ENCODE measurements at regions not wholly inside any gene's neighbourhood (a gene's known extent, or its start where the extent isn't known, plus 50 kb on each side); places are given as distances from the start of the nearest gene placed in this dataset.

DNA sequence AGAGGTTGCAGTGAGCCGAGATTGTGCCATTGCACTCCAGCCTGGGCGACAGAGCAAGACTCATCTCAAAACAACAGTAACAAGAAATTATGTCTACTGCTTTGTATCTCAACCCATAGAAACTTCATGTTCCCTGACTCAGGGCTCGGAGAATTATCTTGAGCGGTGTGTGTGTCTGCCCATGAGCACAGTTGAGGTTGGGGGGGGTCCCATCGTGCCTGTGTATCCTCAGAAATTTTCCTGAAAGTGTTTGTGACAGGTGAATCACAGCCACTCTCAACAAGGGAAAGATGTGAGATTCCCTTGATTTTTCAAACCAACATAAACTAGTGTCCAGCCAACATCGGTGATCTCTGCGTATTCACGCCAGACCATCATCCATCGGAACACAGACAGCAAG lies 319.1 kb downstream of the ASMT start:
- Histone ChIP-seq H3K79me2 (ENCODE audit: insufficient read depth, low read length) (no peaks in the 10 kb centered on the region), H2AFZ (ENCODE audit: low read length) (no peak overlapping the region), H3K9ac (ENCODE audit: insufficient read depth, low read depth, low read length) (no peak overlapping the region), H3K36me3 (replicated peaks in 1 of 2; ENCODE audit: control insufficient read depth in 1 of 2, insufficient read depth in 2 of 2, low read length in 2 of 2) (no peaks in the 10 kb centered on the region), H3K4me1 (ENCODE audit: insufficient read depth, low read length) (no peaks in the 10 kb centered on the region), H3K4me3 (replicated peaks in 1 of 3; ENCODE audit: insufficient read depth in 1 of 3, low read depth in 2 of 3, low read length in 3 of 3) (no peak overlapping the region), H3K9me3 (ENCODE audit: low read length) (no peaks in the 10 kb centered on the region), H4K20me1 (ENCODE audit: insufficient read depth, low read length) (no peaks in the 10 kb centered on the region), H3K27me3 (ENCODE audit: control insufficient read depth in 1 of 2, insufficient read depth in 2 of 2, low read length in 2 of 2) (no peaks in the 10 kb centered on the region; a peak in 1 of 5 replicates), H3K4me2 (ENCODE audit: low read depth, low read length) (no peak overlapping the region), H3K27ac (ENCODE audit: extremely low read length, insufficient read depth, low read length) (no peak overlapping the region)
- ChIA-PET CTCF (ENCODE audit: low intra/inter-chr PET ratio, low total read pairs) (no interaction called here), POLR2A (no interaction called here)
- no peak for TF ChIP-seq NFE2 (CRISPR knock-in tag; IDR thresholded peaks at IDR 0.05)
- no peak for TF ChIP-seq ZNF296 (CRISPR knock-in tag; conservative IDR thresholded peaks at IDR 0.05)
- no peak for TF ChIP-seq NCOA2 (CRISPR knock-in tag; IDR thresholded peaks at IDR 0.05)
- no peak for TF ChIP-seq NR1H2 (CRISPR knock-in tag; IDR thresholded peaks at IDR 0.05; ENCODE audit: borderline replicate concordance, low read depth)
- TF ChIP-seq MAFK (conservative IDR thresholded peaks at IDR 0.05 in 1 of 2, IDR thresholded peaks at IDR 0.05 in 1 of 2; ENCODE audit: low read length in 2 of 2) = no peak
- TF ChIP-seq SMAD3 (CRISPR knock-in tag; IDR thresholded peaks at IDR 0.05) = no peak
- TF ChIP-seq ZNF616 (CRISPR knock-in tag; IDR thresholded peaks at IDR 0.05; ENCODE audit: low read depth) = no peak
- TF ChIP-seq SMC3 (IDR thresholded peaks at IDR 0.05; ENCODE audit: low read length) = no peak
- no peak for TF ChIP-seq ISL2 (CRISPR knock-in tag; IDR thresholded peaks at IDR 0.05)
- no peak for TF ChIP-seq SMAD9 (CRISPR knock-in tag; IDR thresholded peaks at IDR 0.05)
- no peak for TF ChIP-seq MEIS2 (CRISPR knock-in tag; IDR thresholded peaks at IDR 0.05)
- intact Hi-C loops (cut with micrococcal nuclease; ENCODE audit: unreplicated experiment) (no loop called here), in situ Hi-C loops (cut with HindIII; ENCODE audit: extremely low pct_ligation_motif_present, low pct_unique_long_range_greater_than_20kb) (no loop called here)
- BruUV-seq (replicated peaks) = no TSS peak
- 47% methylated on average over 8 of the region's 9 CpGs for WGBS (ENCODE audit: low lambda C conversion rate)
- FAIRE-seq (no peak), ATAC-seq (no peak), DNase-seq (ENCODE audit: low spot score) (no peak)

DNA sequence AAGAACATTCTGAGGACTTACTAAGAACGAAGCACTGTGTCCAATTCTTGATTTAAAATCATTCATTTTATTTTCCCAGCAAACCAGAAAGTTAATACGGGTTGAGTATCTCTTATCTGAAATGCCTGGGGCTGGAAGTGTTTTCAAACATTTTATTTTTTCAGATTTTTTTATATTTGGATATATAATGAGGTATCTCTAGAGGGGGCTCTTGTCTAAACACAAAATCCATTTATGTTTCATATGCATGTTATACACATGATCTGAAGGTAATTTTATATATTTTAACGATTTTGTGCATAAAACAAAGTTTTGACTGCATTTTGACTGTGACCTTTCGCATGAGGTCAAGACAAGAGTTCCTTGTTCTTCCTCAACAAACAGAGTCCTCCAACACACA lies 320.9 kb downstream of the ASMT start:
- intact Hi-C loops (cut with micrococcal nuclease; ENCODE audit: unreplicated experiment) (no loop called here), in situ Hi-C loops (cut with HindIII; ENCODE audit: extremely low pct_ligation_motif_present, low pct_unique_long_range_greater_than_20kb) (no loop called here)
- no TSS peak for BruUV-seq (replicated peaks)
- ChIA-PET CTCF (ENCODE audit: low intra/inter-chr PET ratio, low total read pairs) (no interaction called here), POLR2A (no interaction called here)
- Histone ChIP-seq H3K4me3 (replicated peaks in 1 of 3; ENCODE audit: insufficient read depth in 1 of 3, low read depth in 2 of 3, low read length in 3 of 3) (no peak overlapping the region), H3K36me3 (replicated peaks in 1 of 2; ENCODE audit: control insufficient read depth in 1 of 2, insufficient read depth in 2 of 2, low read length in 2 of 2) (no peaks in the 10 kb centered on the region), H4K20me1 (ENCODE audit: insufficient read depth, low read length) (no peaks in the 10 kb centered on the region), H3K4me2 (ENCODE audit: low read depth, low read length) (no peak overlapping the region), H3K4me1 (ENCODE audit: insufficient read depth, low read length) (no peaks in the 10 kb centered on the region), H3K27ac (ENCODE audit: extremely low read length, insufficient read depth, low read length) (no peak overlapping the region), H3K9ac (ENCODE audit: insufficient read depth, low read depth, low read length) (no peak overlapping the region), H3K79me2 (ENCODE audit: insufficient read depth, low read length) (no peaks in the 10 kb centered on the region), H3K9me3 (ENCODE audit: low read length) (no peaks in the 10 kb centered on the region), H3K27me3 (ENCODE audit: control insufficient read depth in 1 of 2, insufficient read depth in 2 of 2, low read length in 2 of 2) (no peaks in the 10 kb centered on the region; a peak in 1 of 5 replicates), H2AFZ (ENCODE audit: low read length) (no peak overlapping the region)
- no peak for DNase-seq (ENCODE audit: low spot score)
- ATAC-seq = no peak
- no peak for FAIRE-seq
- 22% methylated on average over 4 of the region's 4 CpGs for WGBS (ENCODE audit: low lambda C conversion rate)
- TF ChIP-seq JDP2 (CRISPR knock-in tag; IDR thresholded peaks at IDR 0.05; ENCODE audit: borderline replicate concordance) (no peak), ZFP36L1 (CRISPR knock-in tag; IDR thresholded peaks at IDR 0.05) (no peak), KLF12 (CRISPR knock-in tag; IDR thresholded peaks at IDR 0.05; ENCODE audit: borderline replicate concordance) (no peak), BRD4 (CRISPR knock-in tag; IDR thresholded peaks at IDR 0.05) (no peak), ZNF431 (CRISPR knock-in tag; IDR thresholded peaks at IDR 0.05; ENCODE audit: borderline replicate concordance, low read depth) (no peak), ZBTB14 (CRISPR knock-in tag; IDR thresholded peaks at IDR 0.05) (no peak), DPF2 (CRISPR knock-in tag; IDR thresholded peaks at IDR 0.05; ENCODE audit: borderline replicate concordance, low read depth) (no peak), SRSF4 (IDR thresholded peaks at IDR 0.05; ENCODE audit: low read depth, low read length, poor library complexity, severe bottlenecking) (no peak), TP53 (CRISPR knock-in tag; conservative IDR thresholded peaks at IDR 0.05) (no peak), SSRP1 (CRISPR knock-in tag; IDR thresholded peaks at IDR 0.05) (no peak)

Data from HepG2 (cell line).